ENCODE measurements at regions not wholly inside any gene's neighbourhood (a gene's known extent, or its start where the extent isn't known, plus 50 kb on each side); places are given as distances from the start of the nearest gene placed in this dataset.

GRCh38 chr3:176378789-176379188 is 818.5 kb downstream of the TBL1XR1 start:
- TF ChIP-seq CTCF (IDR thresholded peaks at IDR 0.05; ENCODE audit: borderline replicate concordance, control extremely low read depth, extremely low read depth, insufficient read depth, missing control alignments), result no peak
- in situ Hi-C loops (cut with MboI; ENCODE audit: low sequenced_read_pairs, unreplicated experiment), result no loop called here
- DNase-seq (ENCODE audit: low spot score), result no peak

- DNase-seq (ENCODE audit: low spot score), result no peak
- in situ Hi-C loops (cut with MboI; ENCODE audit: low sequenced_read_pairs, unreplicated experiment), result no loop called here
- TF ChIP-seq CTCF (IDR thresholded peaks at IDR 0.05; ENCODE audit: borderline replicate concordance, control extremely low read depth, extremely low read depth, insufficient read depth, missing control alignments), result no peak
Observed at GRCh38 chr3:176376531-176376930, 820.8 kb downstream of the TBL1XR1 start.

GRCh38 chr3:176375519-176375918 is 821.8 kb downstream of the TBL1XR1 start:
- DNase-seq (ENCODE audit: low spot score), result no peak
- in situ Hi-C loops (cut with MboI; ENCODE audit: low sequenced_read_pairs, unreplicated experiment), result no loop called here
- TF ChIP-seq CTCF (IDR thresholded peaks at IDR 0.05; ENCODE audit: borderline replicate concordance, control extremely low read depth, extremely low read depth, insufficient read depth, missing control alignments), result no peak

- in situ Hi-C loops (cut with MboI; ENCODE audit: low sequenced_read_pairs, unreplicated experiment), result no loop called here
- TF ChIP-seq CTCF (IDR thresholded peaks at IDR 0.05; ENCODE audit: borderline replicate concordance, control extremely low read depth, extremely low read depth, insufficient read depth, missing control alignments), result no peak
- DNase-seq (ENCODE audit: low spot score), result no peak
Observed at GRCh38 chr3:176362191-176362731, 835.0 kb downstream of the TBL1XR1 start.

GRCh38 chr3:176359211-176359610 is 838.1 kb downstream of the TBL1XR1 start:
- in situ Hi-C loops (cut with MboI; ENCODE audit: low sequenced_read_pairs, unreplicated experiment), result no loop called here
- DNase-seq (ENCODE audit: low spot score), result no peak

GRCh38 chr3:176357891-176358290 is 839.4 kb downstream of the TBL1XR1 start:
- DNase-seq (ENCODE audit: low spot score), result no peak
- in situ Hi-C loops (cut with MboI; ENCODE audit: low sequenced_read_pairs, unreplicated experiment), result no loop called here
- TF ChIP-seq CTCF (IDR thresholded peaks at IDR 0.05; ENCODE audit: borderline replicate concordance, control extremely low read depth, extremely low read depth, insufficient read depth, missing control alignments), result no peak

More at GRCh38 chr3:176359211-176359610, 838.1 kb downstream of the TBL1XR1 start:
- TF ChIP-seq CTCF (IDR thresholded peaks at IDR 0.05; ENCODE audit: borderline replicate concordance, control extremely low read depth, extremely low read depth, insufficient read depth, missing control alignments), result no peak

All from GM13976 (cell line).